ENCODE measurements at regions not wholly inside any gene's neighbourhood (a gene's known extent, or its start where the extent isn't known, plus 50 kb on each side); places are given as distances from the start of the nearest gene placed in this dataset.

DNA sequence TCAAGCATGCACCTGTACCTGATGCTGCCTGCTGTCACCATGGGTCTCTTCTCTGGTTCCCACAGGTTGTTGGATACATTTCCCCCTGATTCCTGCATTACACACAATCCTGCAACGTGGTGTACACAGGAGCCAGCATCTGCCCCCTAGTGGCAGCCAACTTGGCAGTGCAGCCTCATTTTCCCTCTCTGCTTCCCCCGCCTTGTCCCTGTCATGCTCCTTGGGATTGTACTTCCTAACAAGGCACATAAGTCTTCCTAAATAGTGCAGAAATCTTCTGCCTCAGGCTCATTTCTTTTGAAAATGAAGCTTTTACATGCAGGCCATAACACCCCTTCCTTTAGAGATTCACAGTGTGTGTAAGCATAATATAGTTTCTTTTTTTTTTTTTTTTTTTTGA lies 387.5 kb downstream of the CCSER2 start:
- Mint-ChIP-seq H3K9me3 (no peaks in the 10 kb centered on the region), H3K27ac (no peak overlapping the region), H3K27me3 (ENCODE audit: low read depth) (peaks cover 3% of the 10 kb centered on the region; the same call in 1 of the 2 replicates), H3K4me3 (no peak overlapping the region), H3K4me1 (peaks cover 0 to 2% of the 10 kb centered on the region in 2 experiments; a peak in 3 of 4 replicates), H3K36me3 (ENCODE audit: insufficient read depth in 1 of 3, low read depth in 3 of 3) (no peaks in the 10 kb centered on the region)
- Histone ChIP-seq H3K14ac (ENCODE audit: insufficient read depth, low read length) (no peak overlapping the region), H3K23me2 (ENCODE audit: insufficient read length, low read depth, low read length, poor library complexity, severe bottlenecking) (no peaks in the 10 kb centered on the region), H4K20me1 (ENCODE audit: control insufficient read depth, insufficient read depth, insufficient read length) (no peaks in the 10 kb centered on the region), H3K9ac (ENCODE audit: extremely low read depth, insufficient read length, low read length) (no peak overlapping the region), H4K8ac (replicated peaks; ENCODE audit: insufficient read length, low read depth, low read length) (no peak overlapping the region), H4K91ac (ENCODE audit: insufficient read length, low read depth, low read length) (no peak overlapping the region), H2BK120ac (ENCODE audit: low read depth, low read length, poor library complexity, severe bottlenecking) (no peak overlapping the region), H2BK5ac (ENCODE audit: insufficient read length, low read length) (no peak overlapping the region), H3K79me2 (ENCODE audit: insufficient read depth, low read length) (no peaks in the 10 kb centered on the region), H3K27ac (ENCODE audit: insufficient read length, low read depth, low read length) (no peak overlapping the region), H3K79me1 (ENCODE audit: insufficient read depth, low read depth, low read length, poor library complexity, severe bottlenecking) (no peaks in the 10 kb centered on the region), H3K9me3 (ENCODE audit: control insufficient read depth, low read depth, low read length) (no peaks in the 10 kb centered on the region), H2BK20ac (ENCODE audit: low read depth, low read length, poor library complexity, severe bottlenecking) (no peak overlapping the region), H3K4me1 (ENCODE audit: insufficient read depth, low read length) (no peaks in the 10 kb centered on the region), H3K4me2 (ENCODE audit: insufficient read depth, insufficient read length, low read length) (no peak overlapping the region), H2AFZ (ENCODE audit: low read length) (no peak overlapping the region), H3K18ac (ENCODE audit: insufficient read length, low read depth, low read length) (no peak overlapping the region), H4K5ac (ENCODE audit: insufficient read length, low read depth, low read length) (no peak overlapping the region), H3K23ac (ENCODE audit: insufficient read length, low read depth, low read length) (no peak overlapping the region), H3K27me3 (ENCODE audit: insufficient read depth, low read length) (no peaks in the 10 kb centered on the region), H3K4ac (ENCODE audit: low read depth, low read length) (no peak overlapping the region), H3K56ac (ENCODE audit: insufficient read length, low read depth, low read length) (no peak overlapping the region), H2BK12ac (ENCODE audit: insufficient read length, low read depth, low read length) (no peak overlapping the region), H2BK15ac (ENCODE audit: low read depth, low read length) (no peak overlapping the region), H2AK5ac (ENCODE audit: insufficient read length, low read length) (no peak overlapping the region), H3T11ph (ENCODE audit: low read length) (no peak overlapping the region)
- WGBS (ENCODE audit: extremely low coverage, insufficient read length, low lambda C conversion rate): no CpG with 5 or more reads among the region's 2 CpGs
- DNase-seq: peak; percentile 77
- TF ChIP-seq, protein P1, sequence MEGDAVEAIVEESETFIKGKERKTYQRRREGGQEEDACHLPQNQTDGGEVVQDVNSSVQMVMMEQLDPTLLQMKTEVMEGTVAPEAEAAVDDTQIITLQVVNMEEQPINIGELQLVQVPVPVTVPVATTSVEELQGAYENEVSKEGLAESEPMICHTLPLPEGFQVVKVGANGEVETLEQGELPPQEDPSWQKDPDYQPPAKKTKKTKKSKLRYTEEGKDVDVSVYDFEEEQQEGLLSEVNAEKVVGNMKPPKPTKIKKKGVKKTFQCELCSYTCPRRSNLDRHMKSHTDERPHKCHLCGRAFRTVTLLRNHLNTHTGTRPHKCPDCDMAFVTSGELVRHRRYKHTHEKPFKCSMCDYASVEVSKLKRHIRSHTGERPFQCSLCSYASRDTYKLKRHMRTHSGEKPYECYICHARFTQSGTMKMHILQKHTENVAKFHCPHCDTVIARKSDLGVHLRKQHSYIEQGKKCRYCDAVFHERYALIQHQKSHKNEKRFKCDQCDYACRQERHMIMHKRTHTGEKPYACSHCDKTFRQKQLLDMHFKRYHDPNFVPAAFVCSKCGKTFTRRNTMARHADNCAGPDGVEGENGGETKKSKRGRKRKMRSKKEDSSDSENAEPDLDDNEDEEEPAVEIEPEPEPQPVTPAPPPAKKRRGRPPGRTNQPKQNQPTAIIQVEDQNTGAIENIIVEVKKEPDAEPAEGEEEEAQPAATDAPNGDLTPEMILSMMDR (conservative IDR thresholded peaks at IDR 0.05): peak; percentile 92

All from H9 (cell line).